Panc1 (cell line): ENCODE measurements at regions not wholly inside any gene's neighbourhood (a gene's known extent, or its start where the extent isn't known, plus 50 kb on each side); places are given as distances from the start of the nearest gene placed in this dataset.

Experiments
- ATAC-seq: fragments of 200-7000 bp; cut with Tn5 transposase; 2 replicates; pipeline ENCODE4 v1.9.1; 2020; ENCODE audit warnings: mild to moderate bottlenecking, moderate library complexity
- BruUV-seq: library from RNA; stranded (reverse); fragments of 400-500 nt; replicated peaks from 2 replicates; lab custom pipeline; 2021; lab: Mats Ljungman, UMichigan
- CTCF ChIA-PET: fragments of 300-600 bp; sonication (Branson Sonifier 250); formaldehyde crosslinking; loops from one replicate; lab custom pipeline; 2022; ENCODE audit warnings: antibody characterized with exemption; lab: Charles Lee
- POLR2A ChIA-PET: fragments of 300-600 bp; sonication (Branson Sonifier 250); formaldehyde crosslinking; loops from one replicate; lab custom pipeline; 2022; ENCODE audit warnings: antibody characterized with exemption; lab: Charles Lee
- DNase-seq: peaks from one replicate; pipeline ENCODE4 v3.0.0-alpha.2; 2010; ENCODE audit warnings: low read depth, low spot score
- H3K27ac ChIP-seq: 2 replicates; pipeline ENCODE4 v1.5.1; 2011; ENCODE audit warnings: mild to moderate bottlenecking, low read length, inconsistent platforms
- H3K27me3 ChIP-seq: fragments of 200-500 bp; sonication (Bioruptor generic); 2 replicates; pipeline ENCODE4 v1.6.0; 2014; ENCODE audit warnings: low read length, inconsistent platforms; ENCODE audit not compliant: control insufficient read depth, insufficient read depth
- H3K36me3 ChIP-seq: fragments of 200-500 bp; sonication (Bioruptor generic); 2 replicates; pipeline ENCODE4 v1.5.1; 2014; ENCODE audit warnings: inconsistent platforms, mild to moderate bottlenecking, low read length, moderate library complexity; ENCODE audit not compliant: control insufficient read depth, insufficient read depth
- H3K4me1 ChIP-seq: 2 replicates; pipeline ENCODE4 v1.5.1; 2011; ENCODE audit warnings: inconsistent platforms, mild to moderate bottlenecking, low read length, moderate library complexity; ENCODE audit not compliant: control insufficient read depth, insufficient read depth
- H3K4me3 ChIP-seq, 2 experiments: 2 replicates each; pipeline ENCODE4 v1.5.1; 2011 to 2012; ENCODE audit warnings: low read depth in 2 of 2, low read length in 2 of 2, mild to moderate bottlenecking in 2 of 2, inconsistent platforms in 1 of 2, moderate library complexity in 1 of 2
- H3K9me3 ChIP-seq: fragments of 200-500 bp; sonication (Bioruptor generic); 2 replicates; pipeline ENCODE4 v1.5.1; 2014; ENCODE audit warnings: low read depth, mild to moderate bottlenecking, inconsistent platforms, low read length, moderate library complexity; ENCODE audit not compliant: control insufficient read depth, insufficient read depth
- POLR2AphosphoS5 ChIP-seq: IDR thresholded peaks from 2 replicates; pipeline ENCODE4 v1.6.1; 2012; ENCODE audit warnings: mild to moderate bottlenecking, low read depth, low read length, moderate library complexity
- REST ChIP-seq, 2 experiments: IDR thresholded peaks; 2 replicates each; pipeline ENCODE4 v1.6.1; 2011 to 2012; ENCODE audit warnings: low read depth in 2 of 2, control low read depth in 1 of 2, low read length in 1 of 2, mild to moderate bottlenecking in 1 of 2, moderate library complexity in 1 of 2; ENCODE audit not compliant: insufficient read depth in 1 of 2
- SIN3A ChIP-seq: IDR thresholded peaks from 2 replicates; pipeline ENCODE4 v1.6.1; 2012; ENCODE audit warnings: low read depth, mild to moderate bottlenecking, low read length, moderate library complexity, borderline replicate concordance; ENCODE audit not compliant: insufficient read depth
- TCF7L2 ChIP-seq: IDR thresholded peaks from 2 replicates; pipeline ENCODE4 v1.6.1; 2011; ENCODE audit warnings: mild to moderate bottlenecking, low read depth, low read length, inconsistent platforms
- in situ Hi-C: cut with HindIII; loops from 2 replicates; pipeline ENCODE4 v1.10.0; 2016; ENCODE audit warnings: low sequenced_read_pairs, low pct_unique_long_range_greater_than_20kb
- intact Hi-C: fragments of 100-400 bp; cut with micrococcal nuclease; formaldehyde crosslinking; loops from one replicate; pipeline ENCODE4 v1.10.0; 2022; ENCODE audit not compliant: unreplicated experiment
- TF ChIP-seq, protein P1 (sequence below): fragments of 450-650 bp; IDR thresholded peaks from 2 replicates; pipeline ENCODE4 v1.5.1; 2017; ENCODE audit warnings: mild to moderate bottlenecking

DNA sequence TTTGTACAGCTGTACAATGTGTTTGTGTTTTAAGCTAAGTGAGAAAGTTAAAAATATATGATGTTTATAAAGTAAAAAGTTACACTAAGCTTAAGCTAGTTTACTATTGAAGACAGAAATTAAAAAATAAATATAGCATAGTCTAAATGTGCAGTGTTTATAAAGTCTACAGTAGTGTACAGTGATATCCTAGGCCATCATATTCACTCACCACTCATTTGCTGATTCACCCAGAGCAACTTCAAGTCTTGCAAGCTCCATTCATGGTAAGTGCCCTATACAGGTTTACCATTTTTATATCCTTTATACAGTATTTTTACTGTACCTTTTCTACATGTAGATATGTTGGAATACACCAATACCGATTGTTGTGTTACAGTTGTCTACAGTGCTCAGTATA lies 553.2 kb upstream of the TBL1XR1 start:
- no peak for TF ChIP-seq REST (IDR thresholded peaks at IDR 0.05; ENCODE audit: insufficient read depth in 1 of 2, low read depth in 2 of 2, low read length in 1 of 2)
- TF ChIP-seq, protein P1, sequence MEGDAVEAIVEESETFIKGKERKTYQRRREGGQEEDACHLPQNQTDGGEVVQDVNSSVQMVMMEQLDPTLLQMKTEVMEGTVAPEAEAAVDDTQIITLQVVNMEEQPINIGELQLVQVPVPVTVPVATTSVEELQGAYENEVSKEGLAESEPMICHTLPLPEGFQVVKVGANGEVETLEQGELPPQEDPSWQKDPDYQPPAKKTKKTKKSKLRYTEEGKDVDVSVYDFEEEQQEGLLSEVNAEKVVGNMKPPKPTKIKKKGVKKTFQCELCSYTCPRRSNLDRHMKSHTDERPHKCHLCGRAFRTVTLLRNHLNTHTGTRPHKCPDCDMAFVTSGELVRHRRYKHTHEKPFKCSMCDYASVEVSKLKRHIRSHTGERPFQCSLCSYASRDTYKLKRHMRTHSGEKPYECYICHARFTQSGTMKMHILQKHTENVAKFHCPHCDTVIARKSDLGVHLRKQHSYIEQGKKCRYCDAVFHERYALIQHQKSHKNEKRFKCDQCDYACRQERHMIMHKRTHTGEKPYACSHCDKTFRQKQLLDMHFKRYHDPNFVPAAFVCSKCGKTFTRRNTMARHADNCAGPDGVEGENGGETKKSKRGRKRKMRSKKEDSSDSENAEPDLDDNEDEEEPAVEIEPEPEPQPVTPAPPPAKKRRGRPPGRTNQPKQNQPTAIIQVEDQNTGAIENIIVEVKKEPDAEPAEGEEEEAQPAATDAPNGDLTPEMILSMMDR: no peak
- TF ChIP-seq POLR2AphosphoS5: no peak
- no peak for TF ChIP-seq TCF7L2
- no peak for TF ChIP-seq SIN3A
- Histone ChIP-seq H3K27me3 (no peaks in the 10 kb centered on the region), H3K4me1 (no peaks in the 10 kb centered on the region), H3K36me3 (no peaks in the 10 kb centered on the region), H3K4me3 (no peak overlapping the region), H3K9me3 (no peaks in the 10 kb centered on the region), H3K27ac (no peak overlapping the region)
- intact Hi-C loops (no loop called here), in situ Hi-C loops (no loop called here)
- ATAC-seq (no peak), DNase-seq (no peak)
- ChIA-PET POLR2A (no interaction called here), CTCF (no interaction called here)
- BruUV-seq: no TSS peak

- no peaks in the 10 kb centered on the region for H3K9me3 ChIP-seq
- H3K27me3 ChIP-seq: no peaks in the 10 kb centered on the region
- ATAC-seq: no peak
- H3K27ac ChIP-seq: no peak overlapping the region; the same call in 1 of the 2 replicates
- intact Hi-C loops: no loop called here
- no peak overlapping the region for H3K4me3 ChIP-seq
- no TSS peak for BruUV-seq
- H3K36me3 ChIP-seq: no peaks in the 10 kb centered on the region
- in situ Hi-C loops: no loop called here
- no peak for TF ChIP-seq REST (IDR thresholded peaks at IDR 0.05; ENCODE audit: insufficient read depth in 1 of 2, low read depth in 2 of 2, low read length in 1 of 2)
- no peak for TF ChIP-seq TCF7L2
- TF ChIP-seq, protein P1: no peak
- TF ChIP-seq SIN3A: no peak
- TF ChIP-seq POLR2AphosphoS5: no peak
- H3K4me1 ChIP-seq: no peaks in the 10 kb centered on the region
- no peak for DNase-seq
- POLR2A ChIA-PET: interaction anchor here (0.6 kb wide), 1 partner anchor 295 kb away, joined by 4 read pairs; no protein-coding TSS in a partner anchor
- CTCF ChIA-PET: no interaction called here
These were observed 554.5 kb upstream of the TBL1XR1 start for GRCh38 chr3:177751770-177752169.
